ENCODE measurements at regions not wholly inside any gene's neighbourhood (a gene's known extent, or its start where the extent isn't known, plus 50 kb on each side); places are given as distances from the start of the nearest gene placed in this dataset.

GRCh38 chr9:111118256-111118948 lies 80.1 kb upstream of the LPAR1 start:
- TF ChIP-seq FOS (IDR thresholded peaks at IDR 0.05; ENCODE audit: low read depth, low read length) (peak; percentile 45; the same call in 1 of the 2 replicates), RAD21 (IDR thresholded peaks at IDR 0.05; ENCODE audit: low read length) (no peak; the same call in 1 of the 2 replicates), RFX5 (IDR thresholded peaks at IDR 0.05; ENCODE audit: low read depth, low read length) (no peak), NFE2L2 (IDR thresholded peaks at IDR 0.05; ENCODE audit: low read depth, low read length) (0 out of 2 replicates have a peak, but pooled peaks have one; percentile 38), USF2 (IDR thresholded peaks at IDR 0.05; ENCODE audit: low read depth, low read length) (no peak), MAFK (IDR thresholded peaks at IDR 0.05; ENCODE audit: low read depth, low read length) (no peak), RCOR1 (IDR thresholded peaks at IDR 0.05; ENCODE audit: insufficient replicate concordance, low read length) (no peak)
- H2AK5ac ChIP-seq (ENCODE audit: low read depth, low read length), result peak overlapping the region; percentile 89
- peak overlapping the region; percentile 94 for H2BK120ac ChIP-seq (ENCODE audit: low read depth, low read length)
- H4K91ac ChIP-seq (ENCODE audit: insufficient read depth, low read depth, low read length), result peak overlapping the region; percentile 70
- H3K4me1 ChIP-seq (ENCODE audit: control insufficient read depth, insufficient read depth, low read length), result peaks cover 5% of the 10 kb centered on the region; the same call in 1 of the 2 replicates
- H2BK5ac ChIP-seq (ENCODE audit: low read depth, low read length, poor library complexity, severe bottlenecking), result peak overlapping the region; percentile 89
- H2BK15ac ChIP-seq (ENCODE audit: low read depth, low read length), result peak overlapping the region; percentile 92; the same call in 2 of the 3 replicates
- no peak overlapping the region; the same call in 1 of the 2 replicates for H3K9ac ChIP-seq (ENCODE audit: low read depth, low read length)
- no peaks in the 10 kb centered on the region for H3K9me1 ChIP-seq (ENCODE audit: insufficient read depth, low read length)
- H4K5ac ChIP-seq (ENCODE audit: low read depth, low read length), result peak overlapping the region; percentile 88; the same call in 1 of the 2 replicates
- H3K4me3 ChIP-seq (ENCODE audit: insufficient read depth, low read depth, low read length), result no peak overlapping the region
- ATAC-seq (ENCODE audit: low read depth) (peak; percentile 94), DNase-seq (peak; percentile 89)
- no peaks in the 10 kb centered on the region for H4K20me1 ChIP-seq (ENCODE audit: insufficient read depth, low read length)
- H4K8ac ChIP-seq (ENCODE audit: low read depth in 2 of 2, low read length in 2 of 2), result peak overlapping the region; percentile 48 to 92
- H3K27me3 ChIP-seq (ENCODE audit: control insufficient read depth, insufficient read depth, low read length), result no peaks in the 10 kb centered on the region
- H2AK9ac ChIP-seq (replicated peaks; ENCODE audit: low read depth, low read length, poor library complexity), result peak overlapping the region; percentile 11
- H3K14ac ChIP-seq (replicated peaks; ENCODE audit: low read depth, low read length), result peak overlapping the region; percentile 57; the same call in 1 of the 2 replicates
- no TSS peak for BruUV-seq (replicated peaks)
- ChIA-PET CTCF (interaction anchor here (0.8 kb wide), 1 partner anchor 74 kb away, joined by 6 read pairs; no protein-coding TSS in a partner anchor), POLR2A (ENCODE audit: unreplicated experiment) (interaction anchor here (0.6 kb wide), 1 partner anchor 17 kb away, joined by 7 read pairs; no protein-coding TSS in a partner anchor)
- in situ Hi-C loops (cut with MboI; ENCODE audit: low sequenced_read_pairs), result no loop called here
- peak overlapping the region; percentile 86 for H3K4ac ChIP-seq (ENCODE audit: low read depth, low read length)
- H2AFZ ChIP-seq (replicated peaks; ENCODE audit: low read length, poor library complexity), result peak overlapping the region; percentile 36
- H3K27ac ChIP-seq (ENCODE audit: insufficient read depth, low read length), result peak overlapping the region; percentile 74
- no peaks in the 10 kb centered on the region for H3K36me3 ChIP-seq (ENCODE audit: control insufficient read depth, insufficient read depth, low read length)
- H3K9me3 ChIP-seq (ENCODE audit: control insufficient read depth, insufficient read depth, low read length), result peaks cover 2% of the 10 kb centered on the region; the same call in 1 of the 2 replicates
- peak overlapping the region; percentile 62; the same call in 1 of the 2 replicates for H3K18ac ChIP-seq (ENCODE audit: low read depth, low read length)
- H3K79me1 ChIP-seq (ENCODE audit: low read depth in 1 of 2, low read length in 2 of 2), result no peaks in the 10 kb centered on the region
- peak overlapping the region; percentile 87 for H3K56ac ChIP-seq (ENCODE audit: extremely low read depth, insufficient read depth, low read length)
- dilution Hi-C loops (cut with HindIII; ENCODE audit: low sequenced_read_pairs, unreplicated experiment), result no loop called here
- H3K4me2 ChIP-seq (ENCODE audit: low read depth, low read length), result peak overlapping the region; percentile 38; the same call in 1 of the 2 replicates
- peak overlapping the region; percentile 72 for H3K23ac ChIP-seq (ENCODE audit: low read depth, low read length)
- intact Hi-C loops (cut with micrococcal nuclease), result no loop called here
- H2BK20ac ChIP-seq (ENCODE audit: low read depth, low read length), result peak overlapping the region; percentile 92

All from IMR-90 (cell line).